ENCODE measurements at regions not wholly inside any gene's neighbourhood (a gene's known extent, or its start where the extent isn't known, plus 50 kb on each side); places are given as distances from the start of the nearest gene placed in this dataset.
"Not testable (repeated sequence)": the region's sequence is repeated elsewhere in the genome, so short reads cannot be mapped to it uniquely, and the experiment has no call there.

DNA sequence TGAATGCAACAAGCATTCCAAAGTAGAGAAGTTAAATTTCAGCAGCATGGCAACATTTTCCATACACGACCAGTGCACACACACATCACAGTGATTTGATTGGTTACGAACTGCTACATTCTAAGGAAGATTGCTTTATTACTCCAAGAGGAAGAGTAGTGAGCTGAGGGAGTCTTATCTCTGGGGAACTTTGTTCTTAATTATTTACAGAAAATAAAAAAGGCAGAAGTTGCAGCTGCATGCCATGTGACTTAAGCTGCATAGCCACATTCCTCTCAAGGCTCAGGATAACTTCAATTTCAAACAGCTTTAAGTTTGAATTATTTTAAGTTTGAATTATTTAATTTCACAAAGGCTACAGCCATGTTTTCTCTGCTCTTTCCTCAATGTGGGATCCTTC is 71.6 kb upstream of the HSPB3 start:
- no peak overlapping the region for H3K4me3 Mint-ChIP-seq
- CTCF ChIA-PET: no interaction called here
- TF ChIP-seq EZH2 (IDR thresholded peaks at IDR 0.05; ENCODE audit: borderline replicate concordance, insufficient read depth, low read depth, low read length, poor library complexity, severe bottlenecking): no peak
- TF ChIP-seq, protein P1, sequence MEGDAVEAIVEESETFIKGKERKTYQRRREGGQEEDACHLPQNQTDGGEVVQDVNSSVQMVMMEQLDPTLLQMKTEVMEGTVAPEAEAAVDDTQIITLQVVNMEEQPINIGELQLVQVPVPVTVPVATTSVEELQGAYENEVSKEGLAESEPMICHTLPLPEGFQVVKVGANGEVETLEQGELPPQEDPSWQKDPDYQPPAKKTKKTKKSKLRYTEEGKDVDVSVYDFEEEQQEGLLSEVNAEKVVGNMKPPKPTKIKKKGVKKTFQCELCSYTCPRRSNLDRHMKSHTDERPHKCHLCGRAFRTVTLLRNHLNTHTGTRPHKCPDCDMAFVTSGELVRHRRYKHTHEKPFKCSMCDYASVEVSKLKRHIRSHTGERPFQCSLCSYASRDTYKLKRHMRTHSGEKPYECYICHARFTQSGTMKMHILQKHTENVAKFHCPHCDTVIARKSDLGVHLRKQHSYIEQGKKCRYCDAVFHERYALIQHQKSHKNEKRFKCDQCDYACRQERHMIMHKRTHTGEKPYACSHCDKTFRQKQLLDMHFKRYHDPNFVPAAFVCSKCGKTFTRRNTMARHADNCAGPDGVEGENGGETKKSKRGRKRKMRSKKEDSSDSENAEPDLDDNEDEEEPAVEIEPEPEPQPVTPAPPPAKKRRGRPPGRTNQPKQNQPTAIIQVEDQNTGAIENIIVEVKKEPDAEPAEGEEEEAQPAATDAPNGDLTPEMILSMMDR (IDR thresholded peaks at IDR 0.05): no peak

DNA sequence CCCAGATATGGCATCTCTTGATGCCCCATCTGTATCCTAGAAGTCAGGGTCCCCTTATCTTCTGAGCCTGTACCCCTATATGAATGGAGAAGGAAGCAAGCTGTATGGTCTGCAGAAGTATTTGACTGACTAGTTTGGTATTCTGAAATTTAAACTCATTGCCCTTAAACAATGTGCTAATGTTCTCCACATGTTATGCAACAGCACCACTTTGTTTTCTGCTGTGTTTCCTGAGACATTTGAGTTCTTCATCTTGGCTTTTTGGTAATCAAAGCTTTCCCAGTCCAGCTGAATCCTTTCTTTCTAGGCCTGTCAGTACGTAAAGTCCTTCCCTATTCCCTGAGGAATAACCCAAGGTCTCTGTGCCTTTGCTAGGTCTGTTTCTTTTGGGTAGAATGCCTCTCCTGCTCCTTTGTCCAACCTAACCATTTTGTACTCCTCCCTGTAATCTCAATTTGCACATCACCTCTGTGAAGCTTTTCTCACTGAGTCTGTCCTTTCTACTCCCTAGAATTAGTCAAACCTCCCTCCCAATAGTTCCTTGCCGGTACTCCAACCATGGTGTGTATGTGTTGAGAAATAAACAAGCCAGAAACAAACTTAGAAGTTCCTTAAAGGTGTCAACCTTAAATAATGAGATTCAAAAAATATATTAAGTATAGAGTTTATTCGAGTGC is 72.1 kb upstream of the HSPB3 start:
- H3K36me3 ChIP-seq (replicated peaks in 1 of 2; ENCODE audit: control extremely low read depth in 1 of 2, control insufficient read depth in 1 of 2, extremely low read depth in 1 of 2, insufficient read depth in 2 of 2, low read length in 1 of 2): no peaks in the 10 kb centered on the region
- Mint-ChIP-seq H3K27ac (no peak overlapping the region), H3K4me3 (no peak overlapping the region), H3K9me3 (ENCODE audit: insufficient read depth) (no peaks in the 10 kb centered on the region), H3K4me1 (no peaks in the 10 kb centered on the region), H3K27me3 (peaks cover 5% of the 10 kb centered on the region)
- no peak overlapping the region for H3K27ac ChIP-seq (ENCODE audit: low read length in 2 of 2)
- no peaks in the 10 kb centered on the region for H4K20me1 ChIP-seq (ENCODE audit: control insufficient read depth, insufficient read depth, low read length, poor library complexity, severe bottlenecking)
- peaks cover 0 to 5% (median 0%) of the 10 kb centered on the region in 3 donors for H3K9me3 ChIP-seq (ENCODE audit: control extremely low read depth in 1 of 3, control insufficient read depth in 2 of 3, insufficient read depth in 1 of 3, low read length in 2 of 3)
- no peak overlapping the region for H2AFZ ChIP-seq (ENCODE audit: insufficient read depth, low read depth, low read length, poor library complexity, severe bottlenecking)
- no peaks in the 10 kb centered on the region for H3K79me2 ChIP-seq (ENCODE audit: control insufficient read depth, insufficient read depth, low read length)
- no CpG with 5 or more reads among the region's 3 CpGs for WGBS (ENCODE audit: insufficient coverage)
- TF ChIP-seq, protein P1 (IDR thresholded peaks at IDR 0.05): no peak
- TF ChIP-seq EZH2 (IDR thresholded peaks at IDR 0.05; ENCODE audit: borderline replicate concordance, insufficient read depth, low read depth, low read length, poor library complexity, severe bottlenecking): no peak
- no peak overlapping the region for H3K9ac ChIP-seq (ENCODE audit: low read length)
- H3K4me3 ChIP-seq (ENCODE audit: control extremely low read depth in 1 of 5, extremely low read depth in 1 of 5, insufficient read depth in 1 of 5, low read depth in 2 of 5, low read length in 4 of 5): no peak overlapping the region
- POLR2A ChIA-PET: no interaction called here
- no peak overlapping the region for H3K4me2 ChIP-seq (replicated peaks; ENCODE audit: low read depth, low read length, poor library complexity, severe bottlenecking)
- DNase-seq (no peak), ATAC-seq (ENCODE audit: low read depth) (no peak)
- intact Hi-C loops (cut with micrococcal nuclease): no loop called here
- H3K27me3 ChIP-seq (replicated peaks in 1 of 4; ENCODE audit: control extremely low read depth in 1 of 4, control insufficient read depth in 3 of 4, insufficient read depth in 4 of 4, low read length in 3 of 4): peaks cover 0 to 10% (median 0%) of the 10 kb centered on the region in 4 experiments
- no peaks in the 10 kb centered on the region for H3K4me1 ChIP-seq (ENCODE audit: control insufficient read depth in 2 of 2, insufficient read depth in 2 of 2, low read length in 2 of 2)
- CTCF ChIA-PET: interaction anchor here (0.7 kb wide), 1 partner anchor 42 kb away, joined by 3 read pairs; no protein-coding TSS in a partner anchor

More for the DNA sequence above, 71.6 kb upstream of the HSPB3 start:
- H3K79me2 ChIP-seq (ENCODE audit: control insufficient read depth, insufficient read depth, low read length): no peaks in the 10 kb centered on the region
- POLR2A ChIA-PET: no interaction called here
- no peak overlapping the region for H3K4me3 ChIP-seq (ENCODE audit: control extremely low read depth in 1 of 5, extremely low read depth in 1 of 5, insufficient read depth in 1 of 5, low read depth in 2 of 5, low read length in 4 of 5)
- H3K4me1 Mint-ChIP-seq: no peaks in the 10 kb centered on the region
- ATAC-seq (ENCODE audit: low read depth) (no peak), DNase-seq (no peak)
- H3K27ac ChIP-seq (ENCODE audit: low read length in 2 of 2): no peak overlapping the region
- intact Hi-C loops (cut with micrococcal nuclease): no loop called here
- H3K36me3 ChIP-seq (replicated peaks in 1 of 2; ENCODE audit: control extremely low read depth in 1 of 2, control insufficient read depth in 1 of 2, extremely low read depth in 1 of 2, insufficient read depth in 2 of 2, low read length in 1 of 2): no peaks in the 10 kb centered on the region
- peaks cover 5% of the 10 kb centered on the region for H3K27me3 Mint-ChIP-seq
- H3K9me3 Mint-ChIP-seq (ENCODE audit: insufficient read depth): no peaks in the 10 kb centered on the region
- no peaks in the 10 kb centered on the region for H3K9me3 ChIP-seq (ENCODE audit: control extremely low read depth in 1 of 3, control insufficient read depth in 2 of 3, insufficient read depth in 1 of 3, low read length in 2 of 3)
- H3K9ac ChIP-seq (ENCODE audit: low read length): no peak overlapping the region
- H3K27ac Mint-ChIP-seq: no peak overlapping the region
- no peaks in the 10 kb centered on the region for H4K20me1 ChIP-seq (ENCODE audit: control insufficient read depth, insufficient read depth, low read length, poor library complexity, severe bottlenecking)
- H3K27me3 ChIP-seq (replicated peaks in 1 of 4; ENCODE audit: control extremely low read depth in 1 of 4, control insufficient read depth in 3 of 4, insufficient read depth in 4 of 4, low read length in 3 of 4): peaks cover 0 to 4% (median 0%) of the 10 kb centered on the region in 4 experiments
- no peak overlapping the region for H2AFZ ChIP-seq (ENCODE audit: insufficient read depth, low read depth, low read length, poor library complexity, severe bottlenecking)
- H3K4me1 ChIP-seq (ENCODE audit: control insufficient read depth in 2 of 2, insufficient read depth in 2 of 2, low read length in 2 of 2): no peaks in the 10 kb centered on the region
- no peak overlapping the region for H3K4me2 ChIP-seq (replicated peaks; ENCODE audit: low read depth, low read length, poor library complexity, severe bottlenecking)
- WGBS (ENCODE audit: insufficient coverage): no CpG with 5 or more reads among the region's 2 CpGs

DNA sequence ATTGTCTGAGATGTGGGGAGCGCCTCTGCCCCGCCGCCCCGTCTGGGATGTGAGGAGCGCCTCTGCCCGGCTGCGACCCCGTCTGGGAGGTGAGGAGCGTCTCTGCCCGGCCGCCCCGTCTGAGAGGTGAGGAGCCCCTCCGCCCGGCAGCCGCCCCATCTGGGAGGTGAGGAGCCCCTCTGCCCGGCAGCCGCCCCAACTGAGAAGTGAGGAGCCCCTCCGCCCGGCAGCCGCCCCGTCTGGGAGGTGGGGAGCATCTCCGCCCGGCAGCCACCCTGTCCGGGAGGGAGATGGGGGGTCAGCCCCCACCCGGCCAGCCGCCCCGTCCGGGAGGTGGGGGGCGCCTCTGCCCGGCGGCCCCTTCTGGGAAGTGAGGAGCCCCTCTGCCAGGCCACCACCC is 70.9 kb upstream of the ARL15 start:
- ATAC-seq (ENCODE audit: low read depth); intact Hi-C loops (cut with micrococcal nuclease); H3K4me1 Mint-ChIP-seq; H3K9ac ChIP-seq (ENCODE audit: low read length); CTCF ChIA-PET; H3K27ac Mint-ChIP-seq; H2AFZ ChIP-seq (ENCODE audit: insufficient read depth, low read depth, low read length, poor library complexity, severe bottlenecking); H3K4me3 Mint-ChIP-seq; DNase-seq; H3K27ac ChIP-seq (ENCODE audit: low read length in 2 of 2); H3K79me2 ChIP-seq (ENCODE audit: control insufficient read depth, insufficient read depth, low read length); H3K4me3 ChIP-seq (ENCODE audit: control extremely low read depth in 1 of 5, extremely low read depth in 1 of 5, insufficient read depth in 1 of 5, low read depth in 2 of 5, low read length in 4 of 5); H3K9me3 Mint-ChIP-seq (ENCODE audit: insufficient read depth); H3K4me1 ChIP-seq (ENCODE audit: control insufficient read depth in 2 of 2, insufficient read depth in 2 of 2, low read length in 2 of 2); H3K4me2 ChIP-seq (replicated peaks; ENCODE audit: low read depth, low read length, poor library complexity, severe bottlenecking); H3K9me3 ChIP-seq (ENCODE audit: control extremely low read depth in 1 of 3, control insufficient read depth in 2 of 3, insufficient read depth in 1 of 3, low read length in 2 of 3); H4K20me1 ChIP-seq (ENCODE audit: control insufficient read depth, insufficient read depth, low read length, poor library complexity, severe bottlenecking); H3K36me3 ChIP-seq (replicated peaks in 1 of 2; ENCODE audit: control extremely low read depth in 1 of 2, control insufficient read depth in 1 of 2, extremely low read depth in 1 of 2, insufficient read depth in 2 of 2, low read length in 1 of 2); POLR2A ChIA-PET: not testable (repeated sequence)
- peaks cover 13% of the 10 kb centered on the region for H3K27me3 Mint-ChIP-seq
- H3K27me3 ChIP-seq (replicated peaks in 1 of 4; ENCODE audit: control extremely low read depth in 1 of 4, control insufficient read depth in 3 of 4, insufficient read depth in 4 of 4, low read length in 3 of 4): peaks cover 0 to 14% (median 0%) of the 10 kb centered on the region in 4 experiments
- WGBS (ENCODE audit: insufficient coverage): 97% methylated on average over 11 of the region's 31 CpGs
